COLO829 (cell line): ENCODE measurements at regions not wholly inside any gene's neighbourhood (a gene's known extent, or its start where the extent isn't known, plus 50 kb on each side); places are given as distances from the start of the nearest gene placed in this dataset.
"Not testable (repeated sequence)": the region's sequence is repeated elsewhere in the genome, so short reads cannot be mapped to it uniquely, and the experiment has no call there.

Experiments
- DNase-seq: peaks from one replicate; pipeline ENCODE4 v3.0.0; 2012; ENCODE audit warnings: low spot score

DNA sequence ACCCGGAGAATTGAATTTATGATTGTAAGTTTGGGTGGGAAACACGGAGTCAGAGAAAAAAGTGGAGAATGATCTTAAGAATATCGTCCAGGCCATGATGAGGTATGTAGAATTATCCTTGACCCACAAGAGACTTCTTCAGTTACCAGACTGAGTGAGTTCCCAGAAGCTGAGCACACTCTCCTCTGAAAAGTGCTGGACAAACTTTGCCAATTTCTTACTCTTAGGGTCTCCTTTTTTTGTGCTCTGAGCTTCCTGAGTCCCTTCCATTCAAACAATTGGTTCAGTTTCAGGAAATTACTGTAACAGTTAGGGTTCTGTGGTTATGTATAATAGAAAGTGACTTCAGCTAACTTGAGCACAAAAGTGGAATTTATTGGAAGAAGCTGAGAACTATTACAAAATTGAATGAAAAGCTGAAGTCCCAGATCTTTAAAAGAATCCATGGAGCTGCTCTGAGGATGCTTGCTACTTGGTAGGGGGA is 50.6 kb upstream of the EHBP1 start:
- DNase-seq, result no peak

GRCh38 chr2:62654423-62654791 is 51.1 kb upstream of the EHBP1 start:
- DNase-seq, result no peak

DNA sequence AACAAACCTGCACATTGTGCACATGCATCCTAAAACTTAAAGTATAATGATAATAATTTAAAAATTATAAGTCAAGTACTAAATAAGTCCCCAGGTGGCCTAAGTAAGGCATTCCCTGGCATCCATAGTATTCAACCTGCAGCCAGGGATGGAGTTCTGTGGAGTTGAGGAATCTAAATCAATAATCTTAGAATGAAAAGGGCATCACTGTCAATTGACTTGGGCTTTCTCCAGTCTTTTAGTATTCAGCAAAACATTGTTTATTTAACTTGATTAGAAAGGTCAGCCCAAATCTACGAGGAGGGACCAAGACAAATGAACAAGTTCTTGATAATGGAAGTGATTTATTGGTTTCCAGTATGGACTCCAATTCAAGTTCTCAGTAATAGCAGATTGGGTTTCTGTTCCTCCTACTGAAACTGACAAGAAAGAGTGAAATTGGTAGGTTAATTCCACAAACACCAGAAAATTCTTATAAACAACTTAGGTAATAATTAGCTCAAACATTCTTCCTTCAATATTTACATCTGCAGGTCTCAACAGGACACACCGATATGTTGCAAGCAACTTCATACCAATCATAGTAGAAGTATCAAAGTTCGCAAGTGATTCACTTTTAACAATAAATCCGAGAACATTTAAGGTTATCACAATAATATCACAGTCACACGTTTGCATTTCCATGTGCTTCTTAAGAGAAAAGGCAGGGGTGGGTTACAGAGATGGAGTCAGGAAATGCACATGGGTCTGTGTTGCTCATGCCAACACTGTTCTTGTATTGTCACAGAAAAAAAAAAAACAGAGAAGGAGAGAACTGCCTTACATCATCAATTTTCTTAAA is 51.7 kb upstream of the EHBP1 start:
- DNase-seq, result no peak

DNA sequence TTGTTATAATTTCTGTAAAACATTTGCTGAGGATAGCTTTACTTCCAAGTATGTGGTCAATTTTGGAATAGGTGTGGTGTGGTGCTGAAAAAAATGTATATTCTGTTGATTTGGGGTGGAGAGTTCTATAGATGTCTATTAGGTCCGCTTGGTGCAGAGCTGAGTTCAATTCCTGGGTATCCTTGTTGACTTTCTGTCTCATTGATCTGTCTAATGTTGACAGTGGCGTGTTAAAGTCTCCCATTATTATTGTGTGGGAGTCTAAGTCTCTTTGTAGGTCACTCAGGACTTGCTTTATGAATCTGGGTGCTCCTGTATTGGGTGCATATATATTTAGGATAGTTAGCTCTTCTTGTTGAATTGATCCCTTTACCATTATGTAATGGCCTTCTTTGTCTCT is 56.4 kb upstream of the EHBP1 start:
- DNase-seq, result not testable (repeated sequence)

GRCh38 chr2:62643100-62643471 is 62.4 kb upstream of the EHBP1 start:
- DNase-seq, result peak; percentile 53

DNA sequence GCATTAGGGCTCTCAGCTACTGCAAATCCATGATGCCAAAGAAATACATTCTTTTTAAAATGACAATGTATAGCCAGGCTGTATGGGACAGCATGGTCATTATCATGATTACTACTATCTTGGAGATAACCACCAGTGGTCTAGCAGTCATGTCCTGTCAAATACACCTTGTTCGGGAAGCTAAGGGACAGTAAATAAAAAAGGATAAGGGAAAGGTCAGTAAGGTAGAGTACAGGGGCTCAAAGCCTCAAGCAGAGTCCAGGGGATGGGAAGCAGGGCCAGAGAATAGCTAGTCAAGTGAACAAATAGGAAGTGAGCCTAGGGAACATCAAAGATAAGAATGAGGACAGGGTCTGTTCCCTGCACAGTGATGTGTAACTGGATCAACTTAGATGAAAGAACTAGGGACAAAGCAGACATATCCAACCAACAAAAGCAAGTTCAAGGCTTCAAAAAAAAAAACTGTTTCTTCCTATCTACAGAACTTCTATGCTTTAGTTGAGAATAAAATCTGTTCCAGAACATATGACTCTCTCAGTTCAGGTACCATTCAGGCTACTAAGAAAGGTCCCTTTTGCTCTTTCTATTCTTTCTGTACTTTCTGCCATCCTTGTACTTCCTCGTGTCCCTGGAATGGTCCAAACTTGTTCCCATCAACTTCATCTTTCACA is 62.9 kb upstream of the EHBP1 start:
- DNase-seq, result no peak

DNA sequence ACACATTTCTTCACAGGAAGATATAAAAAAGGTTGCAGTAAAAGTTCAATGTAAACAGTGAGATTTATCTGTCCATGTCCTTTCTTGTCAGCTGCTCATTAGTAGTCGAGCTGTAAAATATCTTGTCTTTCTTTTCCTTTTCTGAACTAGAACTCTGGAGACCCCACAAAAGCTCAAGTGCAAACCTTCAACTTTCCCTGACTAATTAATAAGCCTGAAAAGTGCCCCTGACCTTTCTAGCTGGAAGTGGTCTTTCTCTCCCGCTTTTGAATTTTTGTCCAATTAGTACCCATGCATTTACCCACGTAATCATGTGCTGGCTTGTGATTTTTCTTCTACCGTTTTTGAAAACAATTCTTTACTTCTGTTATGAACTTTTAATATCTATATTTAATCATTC is 63.6 kb upstream of the EHBP1 start:
- no peak for DNase-seq

- peak; percentile 42 for DNase-seq
Measured at GRCh38 chr2:62641410-62641843, 64.1 kb upstream of the EHBP1 start.

- DNase-seq, result no peak
Measured at GRCh38 chr2:62631160-62632085, 74.1 kb upstream of the EHBP1 start.

DNA sequence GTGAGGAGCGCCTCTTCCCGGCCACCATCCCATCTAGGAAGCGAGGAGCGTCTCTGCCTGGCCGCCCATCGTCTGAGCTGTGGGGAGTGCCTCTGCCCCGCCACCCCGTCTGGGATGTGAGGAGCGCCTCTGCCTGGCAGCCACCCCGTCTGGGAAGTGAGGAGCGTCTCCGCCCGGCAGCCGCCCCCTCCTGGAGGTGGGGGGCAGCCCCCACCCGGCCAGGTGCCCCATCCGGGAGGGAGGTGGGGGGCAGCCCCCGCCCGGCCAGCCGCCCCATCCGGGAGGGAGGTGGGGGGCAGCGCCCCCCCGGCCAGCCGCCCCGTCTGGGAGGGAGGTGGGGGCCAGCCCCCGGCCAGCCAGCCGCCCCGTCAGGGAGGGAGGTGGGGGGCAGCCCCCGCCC is 75.3 kb upstream of the EHBP1 start:
- DNase-seq, result not testable (repeated sequence)

- not testable (repeated sequence) for DNase-seq
Measured at GRCh38 chr2:62629310-62629709, 76.2 kb upstream of the EHBP1 start.

GRCh38 chr2:62627667-62628066 is 77.8 kb upstream of the EHBP1 start:
- no peak for DNase-seq

DNA sequence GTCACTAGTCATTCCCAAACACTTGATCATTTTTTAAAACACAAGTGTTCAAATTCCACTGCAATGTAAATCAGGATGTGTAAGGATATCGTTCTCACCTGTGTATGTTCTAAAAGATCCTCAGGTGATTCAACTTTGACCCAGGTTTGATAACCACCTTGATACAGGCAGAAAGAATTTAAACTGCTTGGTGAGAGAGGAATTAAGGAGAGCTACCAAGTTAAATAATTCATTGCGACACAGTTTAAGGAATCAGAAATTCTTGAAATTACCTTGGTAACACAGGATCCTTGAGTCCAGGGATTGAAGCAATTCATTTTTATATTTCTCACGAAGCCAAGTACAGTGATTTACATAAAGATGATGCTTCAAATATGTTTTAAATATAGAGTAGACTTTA is 80.7 kb upstream of the EHBP1 start:
- no peak for DNase-seq

- not testable (repeated sequence) for DNase-seq
Measured at GRCh38 chr2:62616486-62616885, 89.0 kb upstream of the EHBP1 start.

DNA sequence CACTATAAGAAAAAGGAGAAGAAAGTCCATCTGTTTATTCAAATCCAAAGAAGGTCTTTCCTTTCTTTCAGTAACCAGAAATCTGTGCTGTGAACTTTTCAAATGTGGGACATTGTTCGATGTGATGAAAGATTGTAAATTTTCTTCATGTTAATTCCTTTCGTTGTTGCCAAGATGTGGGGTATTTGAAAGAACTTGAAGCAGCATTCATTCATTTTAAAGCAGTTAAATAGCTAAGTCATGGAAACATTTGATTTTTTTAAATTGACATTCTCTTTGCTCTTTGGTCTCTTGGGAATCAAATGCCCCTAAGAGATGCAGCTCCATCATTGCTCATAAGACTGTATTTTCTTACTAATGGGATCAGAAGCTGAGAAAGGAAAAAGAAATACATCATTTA is 93.7 kb upstream of the EHBP1 start:
- no peak for DNase-seq

GRCh38 chr2:62605471-62605870 is 99.5 kb upstream of the TMEM17 start:
- DNase-seq, result not testable (repeated sequence)

DNA sequence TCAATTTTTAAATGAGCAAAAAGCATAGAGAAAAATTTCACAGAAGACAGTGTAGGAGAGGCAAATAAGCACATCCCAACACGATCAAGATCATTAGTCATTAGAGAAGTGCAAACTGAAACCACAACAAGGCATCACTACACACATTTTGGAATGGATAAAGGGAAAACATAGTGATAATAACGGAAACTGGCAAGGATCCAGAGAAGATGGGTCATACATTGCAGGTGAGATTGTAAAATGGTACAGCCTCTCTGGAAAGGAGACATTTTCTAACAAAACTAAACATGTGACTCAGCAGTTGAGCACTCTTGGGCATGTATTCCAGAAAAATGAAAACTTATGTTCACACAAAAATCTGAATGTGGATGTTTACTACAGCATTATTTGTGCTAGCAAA is 98.3 kb upstream of the TMEM17 start:
- DNase-seq, result no peak

DNA sequence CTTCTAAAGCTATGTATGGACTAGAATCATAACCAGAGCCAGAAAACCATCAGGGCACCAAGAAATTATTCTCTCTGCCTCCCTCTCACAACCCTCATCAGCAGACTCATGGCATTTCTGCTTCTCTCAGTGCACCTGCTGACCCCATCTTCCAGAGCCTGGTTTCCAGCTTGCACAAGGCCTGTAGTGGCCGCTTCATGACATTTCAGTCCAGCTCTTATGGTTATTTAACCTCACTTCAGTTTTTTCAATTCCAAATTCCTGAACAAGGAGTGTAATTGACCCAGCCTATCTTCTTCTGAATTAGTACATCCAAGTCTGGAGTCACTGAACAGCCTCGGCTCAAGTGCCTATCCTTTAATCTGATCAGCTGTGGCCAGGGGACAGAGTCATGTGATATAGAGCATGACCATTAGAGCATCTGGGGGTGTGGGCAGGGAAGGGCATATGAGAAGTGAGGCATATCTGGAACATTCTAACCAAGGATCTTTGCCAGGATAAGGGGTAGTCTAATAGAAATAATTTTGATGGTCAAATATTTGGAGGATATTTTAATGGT is 97.2 kb upstream of the TMEM17 start:
- DNase-seq, result no peak

GRCh38 chr2:62599674-62600410 is 93.8 kb upstream of the TMEM17 start:
- not testable (repeated sequence) for DNase-seq

DNA sequence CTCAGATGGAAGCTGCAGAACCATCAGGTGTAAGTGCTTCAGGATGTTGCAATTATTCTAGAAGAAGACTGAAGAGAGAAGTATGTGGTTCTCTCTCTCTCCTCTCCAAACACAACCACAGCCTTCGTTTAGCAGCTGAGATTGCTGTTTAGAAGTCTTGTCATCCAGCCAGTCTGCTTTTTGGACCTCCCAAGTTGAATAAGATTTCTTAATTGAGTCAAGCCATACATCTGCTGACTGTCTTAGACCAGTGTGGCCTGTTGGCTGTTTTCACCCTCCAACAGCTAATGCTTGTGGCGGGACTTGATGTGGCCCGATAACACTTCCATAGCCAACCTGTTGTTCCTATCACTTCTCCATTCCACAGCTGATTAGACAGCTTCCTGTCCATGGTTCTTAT is 91.3 kb upstream of the TMEM17 start:
- DNase-seq, result no peak
